ENCODE measurements at regions not wholly inside any gene's neighbourhood (a gene's known extent, or its start where the extent isn't known, plus 50 kb on each side); places are given as distances from the start of the nearest gene placed in this dataset.

GRCh38 chr1:196144588-196144987, 463.7 kb downstream of the KCNT2 start:
- TF ChIP-seq EZH2 (IDR thresholded peaks at IDR 0.05; ENCODE audit: borderline replicate concordance, low read depth, low read length, severe bottlenecking) = no peak
- no peak for TF ChIP-seq POLR2A (IDR thresholded peaks at IDR 0.05; ENCODE audit: low read depth, low read length)
- no peak for TF ChIP-seq CTCF (IDR thresholded peaks at IDR 0.05; ENCODE audit: extremely low read depth in 1 of 2, insufficient read depth in 1 of 2, low read depth in 1 of 2, low read length in 2 of 2)
- TF ChIP-seq POLR2AphosphoS5 (IDR thresholded peaks at IDR 0.05; ENCODE audit: insufficient read depth, low read depth, low read length) = no peak
- TF ChIP-seq MYC (IDR thresholded peaks at IDR 0.05; ENCODE audit: low read depth, low read length) = no peak
- TF ChIP-seq MAX (IDR thresholded peaks at IDR 0.05; ENCODE audit: insufficient read depth, insufficient read length) = no peak
- TF ChIP-seq JUN (IDR thresholded peaks at IDR 0.05; ENCODE audit: borderline replicate concordance, insufficient read depth, insufficient read length, low read depth) = no peak
- no peak for TF ChIP-seq FOS (IDR thresholded peaks at IDR 0.05; ENCODE audit: borderline replicate concordance, insufficient read depth, low read length)
- no peak for TF ChIP-seq GATA2 (IDR thresholded peaks at IDR 0.05; ENCODE audit: insufficient read depth, insufficient read length, low read depth, low read length)
